Astrocyte (in vitro differentiated cells and primary cell): ENCODE measurements at regions not wholly inside any gene's neighbourhood (a gene's known extent, or its start where the extent isn't known, plus 50 kb on each side); places are given as distances from the start of the nearest gene placed in this dataset.
A peak's percentile ranks its signal among the peaks of the same experiment; 100 is the strongest.
"Not testable (repeated sequence)": the region's sequence is repeated elsewhere in the genome, so short reads cannot be mapped to it uniquely, and the experiment has no call there.

ENCODE experiments used
- DNase-seq: peaks from one replicate; pipeline ENCODE4 v3.0.0-alpha.2; 2010; ENCODE audit warnings: low read depth
- FAIRE-seq: peaks from 2 replicates; lab custom pipeline; 2011; peaks lifted over from hg19 to GRCh38; lab: Jason Lieb, UNC
- H2AFZ ChIP-seq: 2 replicates; pipeline ENCODE4 v1.6.0; 2012; ENCODE audit warnings: low read depth, low read length, inconsistent platforms
- H3K27ac ChIP-seq: 2 replicates; pipeline ENCODE4 v1.5.1; 2011; ENCODE audit warnings: low read depth, low read length, inconsistent platforms
- H3K27me3 ChIP-seq: 2 replicates; pipeline ENCODE4 v1.6.0; 2011; ENCODE audit warnings: low read length, inconsistent platforms; ENCODE audit not compliant: insufficient read depth
- H3K36me3 ChIP-seq: 2 replicates; pipeline ENCODE4 v1.5.1; 2011; ENCODE audit warnings: low read length, inconsistent platforms; ENCODE audit not compliant: insufficient read depth
- H3K4me1 ChIP-seq: 2 replicates; pipeline ENCODE4 v1.5.1; 2011; ENCODE audit warnings: low read length, inconsistent platforms; ENCODE audit not compliant: insufficient read depth
- H3K4me2 ChIP-seq: 2 replicates; pipeline ENCODE4 v1.6.0; 2012; ENCODE audit warnings: low read length, inconsistent platforms
- H3K4me3 ChIP-seq: 2 replicates; pipeline ENCODE4 v1.5.1; 2011; ENCODE audit warnings: low read depth, mild to moderate bottlenecking, low read length, inconsistent platforms; ENCODE audit not compliant: insufficient read depth
- H3K79me2 ChIP-seq: 2 replicates; pipeline ENCODE4 v1.6.0; 2012; ENCODE audit warnings: mild to moderate bottlenecking, low read length, inconsistent platforms; ENCODE audit not compliant: insufficient read depth
- H3K9ac ChIP-seq: 2 replicates; pipeline ENCODE4 v1.6.0; 2012; ENCODE audit warnings: mild to moderate bottlenecking, low read length, inconsistent platforms
- H3K9me3 ChIP-seq: 2 replicates; pipeline ENCODE4 v1.5.1; 2012; ENCODE audit warnings: low read depth, mild to moderate bottlenecking, low read length, inconsistent platforms; ENCODE audit not compliant: insufficient read depth
- H4K20me1 ChIP-seq: 2 replicates; pipeline ENCODE4 v1.6.0; 2012; ENCODE audit warnings: low read length, inconsistent platforms; ENCODE audit not compliant: insufficient read depth
- H3K27ac Mint-ChIP-seq: one replicate; pipeline ENCODE4 v1.8.0; 2021; ENCODE audit warnings: mild to moderate bottlenecking, mixed read lengths; ENCODE audit not compliant: unreplicated experiment
- H3K27me3 Mint-ChIP-seq: one replicate; pipeline ENCODE4 v1.8.0; 2021; ENCODE audit warnings: low read depth, mixed read lengths; ENCODE audit not compliant: unreplicated experiment
- H3K36me3 Mint-ChIP-seq: one replicate; pipeline ENCODE4 v1.8.0; 2021; ENCODE audit warnings: low read depth, mixed read lengths; ENCODE audit not compliant: unreplicated experiment
- H3K4me1 Mint-ChIP-seq: one replicate; pipeline ENCODE4 v1.8.0; 2021; ENCODE audit warnings: low read depth, mixed read lengths; ENCODE audit not compliant: unreplicated experiment
- H3K4me3 Mint-ChIP-seq: one replicate; pipeline ENCODE4 v1.8.0; 2021; ENCODE audit warnings: mild to moderate bottlenecking, moderate library complexity, mixed read lengths; ENCODE audit not compliant: unreplicated experiment
- H3K9me3 Mint-ChIP-seq: one replicate; pipeline ENCODE4 v1.8.0; 2021; ENCODE audit warnings: mild to moderate bottlenecking, mixed read lengths; ENCODE audit not compliant: unreplicated experiment
- EZH2 ChIP-seq: IDR thresholded peaks from 2 replicates; pipeline ENCODE4 v1.6.1; 2012; ENCODE audit warnings: mild to moderate bottlenecking, low read length, inconsistent platforms; ENCODE audit not compliant: insufficient read depth
- TF ChIP-seq, protein P1 (sequence below): IDR thresholded peaks from 2 replicates; pipeline ENCODE4 v1.5.1; 2011; ENCODE audit warnings: low read depth, mild to moderate bottlenecking, inconsistent platforms, low read length, moderate library complexity; ENCODE audit not compliant: insufficient read depth

DNA sequence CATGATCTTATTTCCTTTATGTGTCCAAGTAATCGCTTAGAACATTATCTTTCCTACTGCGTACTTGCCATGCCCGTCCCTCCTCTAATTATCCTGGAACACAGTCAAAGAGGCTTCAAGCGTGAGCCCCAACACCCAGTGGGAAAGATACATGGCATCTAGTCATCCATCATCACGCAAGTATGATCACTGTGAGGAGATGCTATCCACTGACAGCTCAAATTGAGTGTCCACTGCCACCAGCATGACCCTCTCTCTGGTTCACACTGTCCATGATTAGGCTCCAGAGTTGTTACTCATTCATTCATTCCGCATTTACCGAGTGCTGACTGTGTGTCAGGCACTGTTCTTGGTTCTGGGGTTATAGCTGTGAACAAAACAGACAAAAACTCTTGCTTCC lies 124.6 kb downstream of the COPS8 start:
- Histone ChIP-seq H2AFZ (no peak overlapping the region), H3K4me3 (no peak overlapping the region), H3K4me1 (peaks cover 29% of the 10 kb centered on the region), H3K9me3 (no peaks in the 10 kb centered on the region), H3K79me2 (no peaks in the 10 kb centered on the region), H3K27ac (no peak overlapping the region), H4K20me1 (no peaks in the 10 kb centered on the region), H3K27me3 (no peaks in the 10 kb centered on the region), H3K9ac (no peak overlapping the region), H3K4me2 (no peak overlapping the region), H3K36me3 (no peaks in the 10 kb centered on the region)
- Mint-ChIP-seq H3K4me1 (peaks cover 19% of the 10 kb centered on the region), H3K36me3 (no peaks in the 10 kb centered on the region), H3K27ac (no peak overlapping the region), H3K4me3 (no peak overlapping the region), H3K9me3 (peaks cover 5% of the 10 kb centered on the region), H3K27me3 (no peaks in the 10 kb centered on the region)
- DNase-seq (no peak), FAIRE-seq (no peak)
- TF ChIP-seq, protein P1, sequence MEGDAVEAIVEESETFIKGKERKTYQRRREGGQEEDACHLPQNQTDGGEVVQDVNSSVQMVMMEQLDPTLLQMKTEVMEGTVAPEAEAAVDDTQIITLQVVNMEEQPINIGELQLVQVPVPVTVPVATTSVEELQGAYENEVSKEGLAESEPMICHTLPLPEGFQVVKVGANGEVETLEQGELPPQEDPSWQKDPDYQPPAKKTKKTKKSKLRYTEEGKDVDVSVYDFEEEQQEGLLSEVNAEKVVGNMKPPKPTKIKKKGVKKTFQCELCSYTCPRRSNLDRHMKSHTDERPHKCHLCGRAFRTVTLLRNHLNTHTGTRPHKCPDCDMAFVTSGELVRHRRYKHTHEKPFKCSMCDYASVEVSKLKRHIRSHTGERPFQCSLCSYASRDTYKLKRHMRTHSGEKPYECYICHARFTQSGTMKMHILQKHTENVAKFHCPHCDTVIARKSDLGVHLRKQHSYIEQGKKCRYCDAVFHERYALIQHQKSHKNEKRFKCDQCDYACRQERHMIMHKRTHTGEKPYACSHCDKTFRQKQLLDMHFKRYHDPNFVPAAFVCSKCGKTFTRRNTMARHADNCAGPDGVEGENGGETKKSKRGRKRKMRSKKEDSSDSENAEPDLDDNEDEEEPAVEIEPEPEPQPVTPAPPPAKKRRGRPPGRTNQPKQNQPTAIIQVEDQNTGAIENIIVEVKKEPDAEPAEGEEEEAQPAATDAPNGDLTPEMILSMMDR: no peak
- no peak for TF ChIP-seq EZH2

DNA sequence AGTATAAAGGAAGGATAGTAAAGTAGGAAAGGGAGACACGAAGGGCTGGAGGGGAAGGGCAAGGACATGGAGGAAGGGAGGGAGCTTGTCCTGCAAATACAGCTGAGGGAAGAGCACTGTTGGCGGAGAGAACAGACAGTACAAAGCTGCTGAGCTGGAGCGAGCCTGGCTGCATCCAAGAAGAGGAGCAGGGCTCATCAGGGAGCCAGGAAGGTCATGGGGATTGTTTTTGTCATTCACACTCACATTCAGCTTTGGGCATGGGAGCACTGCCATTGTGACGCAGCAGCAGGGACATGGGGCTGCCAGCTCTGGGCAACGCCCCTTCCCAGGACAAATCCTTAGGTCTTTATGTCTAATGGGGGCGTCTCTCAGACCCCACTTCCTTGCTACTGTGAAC lies 125.1 kb downstream of the COPS8 start:
- Mint-ChIP-seq H3K27ac (no peak overlapping the region), H3K27me3 (no peaks in the 10 kb centered on the region), H3K4me3 (no peak overlapping the region), H3K9me3 (peaks cover 5% of the 10 kb centered on the region), H3K36me3 (no peaks in the 10 kb centered on the region), H3K4me1 (peaks cover 15% of the 10 kb centered on the region)
- Histone ChIP-seq H3K9me3 (no peaks in the 10 kb centered on the region), H2AFZ (no peak overlapping the region), H3K27me3 (no peaks in the 10 kb centered on the region), H3K79me2 (no peaks in the 10 kb centered on the region), H3K27ac (no peak overlapping the region), H3K36me3 (no peaks in the 10 kb centered on the region), H3K4me3 (no peak overlapping the region), H3K4me2 (no peak overlapping the region), H4K20me1 (no peaks in the 10 kb centered on the region), H3K9ac (no peak overlapping the region), H3K4me1 (peaks cover 26% of the 10 kb centered on the region)
- DNase-seq (no peak), FAIRE-seq (no peak)
- TF ChIP-seq, protein P1: no peak
- no peak for TF ChIP-seq EZH2

DNA sequence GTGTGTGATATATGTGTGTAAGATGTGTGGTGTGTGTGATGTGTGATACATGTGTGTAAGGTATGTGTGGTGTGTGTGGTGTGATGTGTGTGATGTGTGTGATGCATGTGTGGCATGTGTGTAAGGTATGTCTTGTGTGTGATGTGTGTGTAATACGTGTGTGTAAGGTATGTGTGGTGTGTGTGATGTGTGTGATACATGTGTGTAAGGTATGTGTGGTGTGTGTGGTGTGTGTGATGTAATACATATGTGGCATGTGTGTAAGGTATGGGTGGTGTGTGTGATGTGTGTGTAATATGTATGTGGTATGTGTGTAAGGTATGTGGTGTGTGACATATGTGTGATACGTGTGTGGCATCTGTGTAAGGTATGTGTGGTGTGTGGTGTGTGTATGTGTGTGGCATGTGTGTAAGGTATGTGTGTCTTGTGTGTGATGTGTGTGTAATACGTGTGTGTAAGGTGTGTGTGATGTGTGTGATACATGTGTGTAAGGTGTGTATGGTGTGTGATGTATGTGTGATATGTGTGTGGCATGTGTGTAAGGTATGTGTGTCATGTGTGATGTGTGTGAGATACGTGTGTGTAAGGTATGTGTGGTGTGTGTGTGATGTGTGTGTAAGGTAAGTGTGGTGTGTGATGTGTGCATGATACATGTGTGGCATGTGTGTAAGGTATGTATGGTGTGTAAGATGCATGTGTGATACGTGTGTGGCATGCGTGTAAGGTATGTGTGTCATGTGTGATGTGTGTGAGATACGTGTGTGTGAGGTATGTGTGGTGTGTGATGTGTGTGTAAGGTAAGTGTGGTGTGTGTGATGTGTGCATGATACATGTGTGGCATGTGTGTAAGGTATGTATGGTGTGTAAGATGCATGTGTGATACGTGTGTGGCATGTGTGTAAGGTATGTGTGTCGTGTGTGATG lies 126.9 kb downstream of the COPS8 start:
- not testable (repeated sequence) for H3K27ac Mint-ChIP-seq, H3K36me3 ChIP-seq, H2AFZ ChIP-seq, H3K4me2 ChIP-seq, H3K9me3 ChIP-seq, H4K20me1 ChIP-seq, H3K36me3 Mint-ChIP-seq, H3K4me3 ChIP-seq, H3K27me3 ChIP-seq, H3K4me3 Mint-ChIP-seq, H3K27me3 Mint-ChIP-seq, H3K79me2 ChIP-seq, H3K9me3 Mint-ChIP-seq, DNase-seq
- Histone ChIP-seq H3K9ac (peak overlapping the region; percentile 39), H3K27ac (peak overlapping the region; percentile 64), H3K4me1 (peaks cover 25% of the 10 kb centered on the region)
- H3K4me1 Mint-ChIP-seq: peaks cover 13% of the 10 kb centered on the region
- peak; percentile 98 for FAIRE-seq
